A549 (cell line): ENCODE measurements at regions not wholly inside any gene's neighbourhood (a gene's known extent, or its start where the extent isn't known, plus 50 kb on each side); places are given as distances from the start of the nearest gene placed in this dataset.

Source experiments
- BHLHE40 ChIP-seq: IDR thresholded peaks from 2 replicates; pipeline ENCODE4 v1.6.1; 2012; ENCODE audit warnings: low read depth, low read length, inconsistent platforms
- CBX2 ChIP-seq: fragments of 200-600 bp; sonication (generic); IDR thresholded peaks from 2 replicates; pipeline ENCODE4 v1.6.1; 2016; ENCODE audit warnings: low read depth, mild to moderate bottlenecking, borderline replicate concordance
- CTCF ChIP-seq: fragments of >200 bp; sonication (Bioruptor Twin); formaldehyde crosslinking; IDR thresholded peaks from 3 replicates; pipeline ENCODE4 v1.5.1; 2016

GRCh38 chr5:25863811-25864210 is 1174.6 kb downstream of the CDH9 start:
- no peak for TF ChIP-seq CTCF
- no peak for TF ChIP-seq BHLHE40
- no peak for TF ChIP-seq CBX2
